Muscle of leg (tissue), 3 donors: ENCODE measurements at regions not wholly inside any gene's neighbourhood (a gene's known extent, or its start where the extent isn't known, plus 50 kb on each side); places are given as distances from the start of the nearest gene placed in this dataset.
A peak's percentile ranks its signal among the peaks of the same experiment; 100 is the strongest.
"Not testable (repeated sequence)": the region's sequence is repeated elsewhere in the genome, so short reads cannot be mapped to it uniquely, and the experiment has no call there.

Experiments
- DNase-seq: peaks from one replicate; pipeline ENCODE4 v3.0.0; 2013
- H3K27ac ChIP-seq: one replicate; pipeline ENCODE4 v1.5.1; 2013; ENCODE audit warnings: mild to moderate bottlenecking, low read length, control low read depth
- H3K27me3 ChIP-seq: one replicate; pipeline ENCODE4 v1.6.1; 2013; ENCODE audit warnings: low read length; ENCODE audit not compliant: control insufficient read depth, insufficient read depth
- H3K36me3 ChIP-seq: one replicate; pipeline ENCODE4 v1.6.1; 2013; ENCODE audit warnings: low read length; ENCODE audit not compliant: control insufficient read depth, insufficient read depth
- H3K4me1 ChIP-seq: one replicate; pipeline ENCODE4 v1.6.1; 2013; ENCODE audit warnings: low read length; ENCODE audit not compliant: control insufficient read depth, insufficient read depth
- H3K4me3 ChIP-seq: one replicate; pipeline ENCODE4 v1.5.1; 2013; ENCODE audit warnings: low read length, control low read depth
- H3K9me3 ChIP-seq: replicated peaks from 2 replicates; pipeline ENCODE4 v1.6.1; 2013; ENCODE audit warnings: low read depth, low read length; ENCODE audit not compliant: control insufficient read depth
- WGBS: methylation state at CpG from one replicate; pipeline ENCODE4 v1.1.5; 2013; ENCODE audit warnings: missing lambda C conversion rate; ENCODE audit not compliant: insufficient coverage; 5-methylcytosine and 5-hydroxymethylcytosine counted together

- Histone ChIP-seq H3K27ac (peak overlapping the region; percentile 59), H3K9me3 (no peaks in the 10 kb centered on the region), H3K36me3 (no peaks in the 10 kb centered on the region), H3K4me1 (no peaks in the 10 kb centered on the region), H3K4me3 (no peak overlapping the region), H3K27me3 (no peaks in the 10 kb centered on the region)
- peak; percentile 67 for DNase-seq
- 8% methylated on average over 2 of the region's 5 CpGs for WGBS
These were observed 107.2 kb upstream of the MARK1 start for GRCh38 chr1:220420726-220421125.

- H3K27ac ChIP-seq, DNase-seq, H3K4me1 ChIP-seq, H3K36me3 ChIP-seq, H3K9me3 ChIP-seq, H3K27me3 ChIP-seq, H3K4me3 ChIP-seq: not testable (repeated sequence)
- WGBS, result 86% methylated on average over 5 of the region's 19 CpGs
These were observed 115.6 kb upstream of the MARK1 start for GRCh38 chr1:220412382-220412781.

DNA sequence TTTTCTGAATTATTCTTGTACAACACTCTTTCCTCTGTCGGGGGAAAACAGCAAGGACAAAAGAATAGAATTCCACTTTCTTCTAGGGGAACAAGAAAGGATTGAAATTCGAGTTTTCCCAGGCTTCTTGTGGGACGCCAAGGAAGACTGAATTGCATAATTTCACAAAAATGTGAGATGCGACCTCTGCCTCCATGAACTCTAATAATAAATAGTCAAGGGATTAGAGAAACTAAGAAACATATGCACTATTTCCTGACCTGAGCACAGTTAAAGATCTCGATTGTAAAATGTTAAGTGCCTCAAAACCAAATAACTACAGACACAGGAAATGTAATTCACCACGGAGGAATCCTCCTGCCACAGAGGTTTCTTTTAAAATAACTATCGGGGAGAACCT is 117.3 kb upstream of the MARK1 start:
- Histone ChIP-seq H3K27ac (peak overlapping the region; percentile 83), H3K36me3 (no peaks in the 10 kb centered on the region), H3K4me3 (no peak overlapping the region), H3K4me1 (peaks cover 9% of the 10 kb centered on the region), H3K27me3 (no peaks in the 10 kb centered on the region), H3K9me3 (no peaks in the 10 kb centered on the region)
- WGBS, result no CpG with 5 or more reads among the region's 7 CpGs
- DNase-seq, result peak; percentile 90

DNA sequence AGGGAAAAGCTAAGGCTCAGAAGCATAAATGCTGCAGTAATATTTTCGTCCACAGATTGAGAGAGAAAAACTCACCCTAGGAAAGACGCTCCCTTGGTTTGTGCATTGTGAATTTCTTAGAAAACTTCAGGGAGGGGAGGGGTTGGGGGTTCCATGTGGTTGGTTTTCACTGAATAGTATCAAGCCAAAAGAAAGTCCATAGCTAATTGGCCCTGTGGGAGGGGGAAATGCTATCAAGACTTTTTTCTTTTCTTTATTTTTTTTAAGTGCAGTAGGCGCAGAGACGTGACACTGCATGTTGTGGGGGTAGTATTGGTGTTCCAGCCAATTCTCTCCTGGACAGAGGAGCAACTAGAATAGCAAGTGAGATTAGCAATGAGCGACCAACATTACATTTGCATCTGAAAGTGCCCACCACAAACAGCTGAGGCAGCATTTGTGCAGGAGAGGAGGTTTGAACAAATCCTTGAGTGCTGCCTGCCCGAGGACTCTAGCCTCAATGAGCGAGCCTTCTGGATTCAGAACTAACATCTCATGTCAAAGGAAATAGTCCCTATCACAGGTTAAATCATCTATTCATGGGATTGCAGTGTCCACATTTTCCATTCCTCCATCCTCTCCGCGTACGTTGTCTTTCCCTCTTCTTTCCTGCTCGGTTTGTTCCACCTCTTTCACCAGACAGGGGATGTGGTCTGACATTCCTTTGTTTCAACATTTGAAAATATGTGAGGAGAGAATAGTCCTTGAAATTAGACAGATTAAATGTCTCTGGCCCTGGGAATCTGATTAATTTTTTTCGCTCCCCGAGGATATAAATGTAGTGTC is 118.0 kb upstream of the MARK1 start:
- Histone ChIP-seq H3K36me3 (no peaks in the 10 kb centered on the region), H3K27me3 (no peaks in the 10 kb centered on the region), H3K9me3 (no peaks in the 10 kb centered on the region), H3K27ac (peak overlapping the region; percentile 83), H3K4me1 (peaks cover 9% of the 10 kb centered on the region), H3K4me3 (no peak overlapping the region)
- DNase-seq, result peak; percentile 82
- WGBS, result 35% methylated on average over 2 of the region's 13 CpGs

DNA sequence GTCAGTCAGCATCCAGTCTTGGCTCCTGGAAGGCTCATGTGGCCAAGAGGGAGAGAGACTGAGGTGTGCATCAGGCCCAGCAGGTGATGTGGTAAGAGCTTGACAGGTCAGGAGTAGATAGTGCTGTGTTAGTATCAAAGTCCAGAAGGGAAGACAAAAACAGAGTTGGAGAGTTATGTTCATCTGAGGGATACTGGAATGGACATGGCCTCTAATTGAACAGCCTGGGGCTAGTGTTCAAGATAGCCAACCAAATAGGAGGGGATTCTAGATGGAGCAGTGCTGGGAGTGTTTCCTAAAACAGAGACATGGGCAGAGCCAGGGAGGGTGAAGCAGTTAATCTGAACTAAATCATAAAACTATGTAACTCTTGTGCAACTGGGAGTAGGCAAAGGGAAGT is 120.7 kb upstream of the MARK1 start:
- no peaks in the 10 kb centered on the region for H3K36me3 ChIP-seq
- no peak for DNase-seq
- peaks cover 9% of the 10 kb centered on the region for H3K4me1 ChIP-seq
- no peaks in the 10 kb centered on the region for H3K27me3 ChIP-seq
- H3K27ac ChIP-seq, result no peak overlapping the region
- H3K4me3 ChIP-seq, result no peak overlapping the region
- no peaks in the 10 kb centered on the region for H3K9me3 ChIP-seq

DNA sequence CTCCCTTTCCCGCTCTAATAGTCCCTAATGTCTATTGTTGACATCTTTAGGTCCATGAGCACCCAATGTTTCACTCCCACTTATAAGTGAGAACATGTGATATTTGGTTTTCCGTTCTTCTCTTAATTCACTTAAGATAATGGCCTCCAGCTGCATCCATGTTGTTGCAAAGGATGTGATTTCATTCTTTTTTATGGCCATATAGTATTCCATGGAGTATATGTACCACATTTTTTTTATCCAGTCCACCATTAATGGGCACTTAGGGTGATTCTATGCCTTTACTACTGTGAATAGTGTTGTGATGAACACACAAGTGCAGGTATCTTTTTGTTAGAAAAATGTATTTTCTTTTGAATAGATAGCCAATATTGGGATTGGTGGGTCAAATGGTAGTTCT is 126.0 kb upstream of the RAB3GAP2 start:
- Histone ChIP-seq H3K27ac (no peak overlapping the region), H3K9me3 (no peaks in the 10 kb centered on the region), H3K27me3 (no peaks in the 10 kb centered on the region), H3K4me1 (no peaks in the 10 kb centered on the region), H3K36me3 (no peaks in the 10 kb centered on the region), H3K4me3 (no peak overlapping the region)
- DNase-seq, result no peak
- WGBS, result no CpG with 5 or more reads among the region's 2 CpGs

GRCh38 chr1:220391491-220391890 is 119.2 kb upstream of the RAB3GAP2 start:
- H3K36me3 ChIP-seq, result no peaks in the 10 kb centered on the region
- H3K9me3 ChIP-seq, result no peaks in the 10 kb centered on the region
- H3K27me3 ChIP-seq, result no peaks in the 10 kb centered on the region
- no CpG with 5 or more reads among the region's 2 CpGs for WGBS
- H3K4me3 ChIP-seq, result no peak overlapping the region
- no peak for DNase-seq
- H3K4me1 ChIP-seq, result peaks cover 2% of the 10 kb centered on the region
- H3K27ac ChIP-seq, result no peak overlapping the region

DNA sequence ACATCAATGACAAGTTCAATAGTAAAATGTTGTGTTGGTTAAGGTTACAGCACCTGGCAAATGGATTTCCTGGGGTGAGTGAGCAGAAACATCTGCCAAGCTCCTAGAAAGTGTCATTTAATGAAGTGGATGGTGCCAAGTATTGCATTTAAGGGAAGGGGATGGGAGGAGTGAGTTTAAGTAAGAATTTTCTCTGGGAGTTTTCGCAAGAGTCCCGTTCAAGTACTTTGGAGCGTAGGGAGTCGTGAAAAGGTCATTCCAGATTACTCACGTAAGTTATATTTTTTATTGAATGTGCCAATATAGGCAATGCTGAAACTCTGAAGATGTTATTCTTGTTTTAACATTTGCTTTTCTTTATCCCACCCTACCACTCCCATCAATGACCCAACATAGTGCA is 117.4 kb upstream of the RAB3GAP2 start:
- no CpG with 5 or more reads among the region's 5 CpGs for WGBS
- DNase-seq, result no peak
- H3K4me3 ChIP-seq, result no peak overlapping the region
- no peaks in the 10 kb centered on the region for H3K9me3 ChIP-seq
- H3K36me3 ChIP-seq, result no peaks in the 10 kb centered on the region
- no peaks in the 10 kb centered on the region for H3K27me3 ChIP-seq
- no peak overlapping the region for H3K27ac ChIP-seq
- peaks cover 2% of the 10 kb centered on the region for H3K4me1 ChIP-seq

DNA sequence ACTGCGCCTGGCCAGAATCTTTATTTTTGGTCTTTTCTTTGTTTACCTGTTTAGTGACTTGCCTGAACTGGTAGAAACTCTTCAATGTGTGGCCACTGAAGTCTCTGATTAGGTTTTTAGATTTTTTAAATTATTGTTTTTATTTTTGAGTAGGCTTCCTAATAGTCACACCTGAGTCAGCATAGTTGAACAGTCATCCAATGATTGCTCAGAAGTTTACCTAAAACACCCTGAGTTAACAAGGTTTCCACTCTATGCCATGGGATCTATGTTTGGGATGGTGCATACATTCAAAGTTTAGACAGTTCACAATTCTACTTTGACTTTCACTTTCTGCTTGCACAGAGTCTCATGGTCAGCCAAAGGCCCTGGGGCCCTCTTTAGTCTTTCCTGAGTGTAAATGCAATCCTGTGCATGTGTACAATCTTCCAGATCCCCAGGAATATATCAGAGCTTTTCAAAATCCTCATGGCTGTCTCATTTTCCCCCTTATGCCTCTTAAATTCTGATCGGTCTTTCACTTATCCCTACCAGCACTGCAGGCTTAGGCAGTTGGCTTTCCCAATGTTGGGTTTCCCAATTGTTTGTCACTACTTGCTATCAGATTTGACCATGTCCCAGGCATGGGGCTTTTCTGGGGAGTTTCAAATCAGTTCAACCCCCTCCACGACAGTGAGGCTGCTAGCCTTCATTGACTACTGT is 114.4 kb upstream of the RAB3GAP2 start:
- no peak overlapping the region for H3K4me3 ChIP-seq
- whole genome bisulfite sequencing, result 91% methylated on average over 1 of the region's 3 CpGs
- H3K9me3 ChIP-seq, result no peaks in the 10 kb centered on the region
- H3K27ac ChIP-seq, result no peak overlapping the region
- no peaks in the 10 kb centered on the region for H3K27me3 ChIP-seq
- no peak for DNase-seq
- H3K4me1 ChIP-seq, result peaks cover 2% of the 10 kb centered on the region
- no peaks in the 10 kb centered on the region for H3K36me3 ChIP-seq

- Histone ChIP-seq H3K36me3 (no peaks in the 10 kb centered on the region), H3K27ac (no peak overlapping the region), H3K9me3 (no peaks in the 10 kb centered on the region), H3K4me3 (no peak overlapping the region), H3K4me1 (no peaks in the 10 kb centered on the region), H3K27me3 (no peaks in the 10 kb centered on the region)
- no CpG with 5 or more reads among the region's 1 CpG for WGBS
- DNase-seq, result no peak
These were observed 112.9 kb upstream of the RAB3GAP2 start for GRCh38 chr1:220385158-220385557.
